Fibroblast of pulmonary artery (primary cell): ENCODE measurements at regions not wholly inside any gene's neighbourhood (a gene's known extent, or its start where the extent isn't known, plus 50 kb on each side); places are given as distances from the start of the nearest gene placed in this dataset.

Source experiments
- DNase-seq: peaks from one replicate; pipeline ENCODE4 v3.0.0-alpha.2; 2010; ENCODE audit warnings: low read depth
- H3K4me3 ChIP-seq: replicated peaks from 2 replicates; pipeline ENCODE4 v1.5.1; 2011; ENCODE audit warnings: low read depth, mild to moderate bottlenecking, control low read depth, low read length, moderate library complexity
- TF ChIP-seq, protein P1 (sequence below): IDR thresholded peaks from 2 replicates; pipeline ENCODE4 v1.5.1; 2011; ENCODE audit warnings: mild to moderate bottlenecking, control low read depth, low read length, inconsistent platforms; ENCODE audit errors: missing control alignments

DNA sequence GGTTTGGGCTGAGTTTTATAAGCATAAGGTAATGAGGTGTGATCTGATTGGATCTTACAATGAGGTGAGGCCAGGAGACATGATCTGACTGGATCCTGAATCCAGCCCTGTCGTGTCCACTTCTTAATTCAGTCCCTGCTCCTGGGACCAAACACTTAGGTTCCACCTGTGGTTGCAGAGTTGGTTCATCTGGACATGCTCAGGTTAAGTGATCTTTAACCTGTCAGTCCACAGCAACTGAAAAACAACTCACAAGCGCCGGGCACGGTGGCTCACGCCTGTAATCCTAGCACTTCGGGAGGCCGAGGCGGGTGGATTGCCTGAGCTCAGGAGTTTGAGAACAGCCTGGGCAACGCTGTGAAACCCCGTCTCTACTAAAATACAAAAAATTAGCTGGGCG, 679.3 kb upstream of the ALCAM start:
- TF ChIP-seq, protein P1, sequence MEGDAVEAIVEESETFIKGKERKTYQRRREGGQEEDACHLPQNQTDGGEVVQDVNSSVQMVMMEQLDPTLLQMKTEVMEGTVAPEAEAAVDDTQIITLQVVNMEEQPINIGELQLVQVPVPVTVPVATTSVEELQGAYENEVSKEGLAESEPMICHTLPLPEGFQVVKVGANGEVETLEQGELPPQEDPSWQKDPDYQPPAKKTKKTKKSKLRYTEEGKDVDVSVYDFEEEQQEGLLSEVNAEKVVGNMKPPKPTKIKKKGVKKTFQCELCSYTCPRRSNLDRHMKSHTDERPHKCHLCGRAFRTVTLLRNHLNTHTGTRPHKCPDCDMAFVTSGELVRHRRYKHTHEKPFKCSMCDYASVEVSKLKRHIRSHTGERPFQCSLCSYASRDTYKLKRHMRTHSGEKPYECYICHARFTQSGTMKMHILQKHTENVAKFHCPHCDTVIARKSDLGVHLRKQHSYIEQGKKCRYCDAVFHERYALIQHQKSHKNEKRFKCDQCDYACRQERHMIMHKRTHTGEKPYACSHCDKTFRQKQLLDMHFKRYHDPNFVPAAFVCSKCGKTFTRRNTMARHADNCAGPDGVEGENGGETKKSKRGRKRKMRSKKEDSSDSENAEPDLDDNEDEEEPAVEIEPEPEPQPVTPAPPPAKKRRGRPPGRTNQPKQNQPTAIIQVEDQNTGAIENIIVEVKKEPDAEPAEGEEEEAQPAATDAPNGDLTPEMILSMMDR = no peak
- no peak for DNase-seq
- H3K4me3 ChIP-seq = no peak overlapping the region

DNA sequence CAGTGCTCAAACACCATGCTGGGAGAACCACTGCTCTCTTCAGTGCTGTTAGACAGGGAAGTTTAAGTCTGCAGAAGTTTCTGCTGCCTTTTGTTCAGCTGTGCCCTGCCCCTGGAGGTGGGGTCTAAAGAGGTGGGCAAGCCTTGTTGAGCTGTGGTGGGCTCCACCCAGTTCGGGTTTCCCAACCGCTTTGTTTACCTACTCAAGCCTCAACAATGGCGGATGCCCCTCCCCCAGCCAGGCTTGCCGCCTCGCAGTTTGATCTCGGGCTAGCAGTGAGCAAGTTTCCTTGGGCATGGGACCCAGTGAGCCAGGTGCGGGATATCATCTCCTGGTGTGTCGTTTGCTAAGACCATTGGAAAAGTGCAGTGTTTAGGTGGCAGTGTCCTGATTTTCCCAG, 670.2 kb upstream of the ALCAM start:
- H3K4me3 ChIP-seq = no peak overlapping the region
- DNase-seq = no peak
- TF ChIP-seq, protein P1 = no peak

DNA sequence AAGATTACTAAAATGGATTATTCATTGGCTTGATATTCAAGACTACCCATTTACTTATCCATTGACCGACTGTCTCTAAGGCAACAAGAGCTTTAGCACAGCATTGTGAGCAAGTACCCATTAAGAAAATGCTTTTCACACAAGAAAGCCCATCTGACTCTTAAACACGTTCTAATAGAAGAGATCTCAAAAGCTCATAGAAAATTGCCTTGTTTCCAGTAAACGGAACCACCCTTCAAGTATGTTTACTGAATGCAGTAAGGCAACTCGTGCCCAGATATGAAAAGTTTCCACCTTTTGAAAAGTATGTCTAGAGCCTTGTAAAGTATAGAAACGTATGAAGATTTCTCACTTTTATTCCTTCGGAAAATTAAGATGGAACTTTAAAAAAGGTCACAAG, 655.3 kb upstream of the ALCAM start:
- TF ChIP-seq, protein P1 = no peak
- no peak for DNase-seq
- no peak overlapping the region for H3K4me3 ChIP-seq

DNA sequence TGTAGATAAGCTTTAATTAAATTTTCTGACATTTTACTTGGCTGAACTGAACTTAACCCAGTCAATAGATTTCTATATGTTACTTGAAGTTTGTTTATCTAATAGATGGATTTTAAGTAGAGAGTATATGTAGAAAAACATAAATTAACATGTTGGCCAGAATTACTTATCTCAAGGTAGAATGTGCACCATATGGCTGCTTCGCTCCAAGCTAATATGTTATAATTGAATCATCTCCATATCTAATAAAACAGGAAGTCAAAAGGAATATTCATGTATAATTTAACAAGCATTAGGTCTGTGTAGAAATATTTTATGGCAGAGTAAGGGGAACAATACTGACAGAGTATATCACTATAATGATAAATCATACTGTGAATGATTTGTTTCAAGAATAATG, 650.7 kb upstream of the ALCAM start:
- DNase-seq = no peak
- TF ChIP-seq, protein P1 = no peak
- no peak overlapping the region for H3K4me3 ChIP-seq

DNA sequence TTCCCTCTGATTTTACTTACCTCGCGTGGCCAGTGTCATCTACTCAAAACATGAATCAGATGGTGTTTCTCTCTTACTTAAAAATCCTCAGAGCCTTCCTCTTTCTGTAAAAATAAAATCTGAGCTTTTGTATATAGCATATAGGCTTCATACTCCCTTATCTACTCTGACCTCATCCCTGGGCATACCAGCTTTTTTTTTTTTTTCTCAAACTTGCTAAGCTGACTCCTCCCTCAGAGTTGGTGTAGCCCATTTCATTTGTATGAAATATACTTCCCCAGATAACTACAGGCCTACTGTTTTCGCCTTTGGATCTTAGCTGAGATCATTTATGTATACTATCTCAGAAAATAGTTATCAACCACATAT, 648.9 kb upstream of the ALCAM start:
- no peak overlapping the region for H3K4me3 ChIP-seq
- TF ChIP-seq, protein P1 = no peak
- DNase-seq = peak; percentile 55

DNA sequence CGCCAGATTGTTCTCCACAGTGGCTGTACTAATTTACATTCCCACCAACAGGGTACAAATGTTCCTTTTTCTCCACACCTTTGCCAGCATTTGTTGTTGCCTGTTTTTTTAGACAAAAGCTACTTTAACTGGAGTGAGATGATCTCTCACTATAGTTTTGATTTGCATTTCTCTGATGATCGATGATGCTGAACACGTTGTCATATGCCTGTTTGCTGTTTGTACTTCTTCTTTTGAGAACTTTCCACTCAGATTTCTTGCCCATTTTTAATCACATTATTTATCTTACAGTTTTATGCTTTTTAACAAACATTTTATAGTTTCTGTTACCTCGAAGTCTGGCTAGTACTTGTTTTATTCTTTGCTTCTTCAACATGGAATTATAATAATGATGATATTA, 643.7 kb upstream of the ALCAM start:
- TF ChIP-seq, protein P1 = no peak
- no peak overlapping the region for H3K4me3 ChIP-seq
- DNase-seq = no peak

DNA sequence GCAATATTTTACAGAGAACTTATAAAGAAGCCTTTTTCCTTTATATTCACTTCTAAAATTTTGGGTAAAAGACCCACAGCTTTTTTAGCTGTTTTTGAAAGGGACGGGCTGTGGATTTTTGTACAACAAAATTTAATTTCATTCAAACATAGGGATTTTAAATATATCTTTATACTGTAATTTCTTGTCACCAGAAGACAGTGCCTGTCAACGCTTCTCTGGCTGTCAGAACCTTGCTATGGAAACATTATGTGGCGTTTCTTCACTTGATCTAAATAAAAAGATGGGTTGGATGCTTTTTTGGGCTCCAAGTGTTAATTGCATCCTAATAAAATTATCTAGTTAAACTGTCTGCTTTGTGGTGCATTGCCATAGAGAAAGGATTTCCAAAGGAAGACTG, 635.6 kb upstream of the ALCAM start:
- no peak for DNase-seq
- TF ChIP-seq, protein P1 = no peak
- no peak overlapping the region for H3K4me3 ChIP-seq
